K562 (cell line): ENCODE measurements at regions not wholly inside any gene's neighbourhood (a gene's known extent, or its start where the extent isn't known, plus 50 kb on each side); places are given as distances from the start of the nearest gene placed in this dataset.

ENCODE experiments used
- BRD4 ChIP-seq: fragments of 200-600 bp; sonication (generic); IDR thresholded peaks from 2 replicates; pipeline ENCODE4 v1.6.1; 2017; ENCODE audit warnings: inconsistent platforms
- E2F8 ChIP-seq: fragments of 450-650 bp; IDR thresholded peaks from 2 replicates; pipeline ENCODE4 v1.7.1; 2018; ENCODE audit warnings: mild to moderate bottlenecking, low read depth; ENCODE audit not compliant: partially characterized antibody
- ESRRA ChIP-seq: fragments of 450-650 bp; IDR thresholded peaks from 2 replicates; pipeline ENCODE4 v1.6.1; 2014; ENCODE audit warnings: low read depth, mild to moderate bottlenecking, moderate library complexity, borderline replicate concordance
- FOXP1 ChIP-seq: sonication (generic); formaldehyde crosslinking; IDR thresholded peaks from 2 replicates; pipeline ENCODE4 v1.8.0; 2022; ENCODE audit warnings: mild to moderate bottlenecking, missing genetic modification reagents
- MCM5 ChIP-seq: fragments of 450-650 bp; IDR thresholded peaks from 2 replicates; pipeline ENCODE4 v1.6.1; 2016; ENCODE audit warnings: low read depth
- NFIX ChIP-seq: fragments of 250-450 bp; sonication (Bioruptor Pico); IDR thresholded peaks from 2 replicates; pipeline ENCODE4 v1.4.0; 2020; ENCODE audit warnings: low read depth, mild to moderate bottlenecking, moderate library complexity
- NR1H2 ChIP-seq: sonication (generic); formaldehyde crosslinking; IDR thresholded peaks from 2 replicates; pipeline ENCODE4 v1.4.0; 2020; ENCODE audit warnings: mild to moderate bottlenecking, missing genetic modification reagents
- PURB ChIP-seq: sonication (generic); formaldehyde crosslinking; IDR thresholded peaks from 2 replicates; pipeline ENCODE4 v1.9.0; 2021; ENCODE audit warnings: low read depth, mild to moderate bottlenecking, missing genetic modification reagents
- RBM17 ChIP-seq: fragments of 200-400 bp; formaldehyde crosslinking; IDR thresholded peaks from 2 replicates; pipeline ENCODE4 v1.6.1; 2017; ENCODE audit warnings: low read depth, mild to moderate bottlenecking, low read length, borderline replicate concordance
- RREB1 ChIP-seq: fragments of 250-450 bp; sonication (Bioruptor Pico); IDR thresholded peaks from 2 replicates; pipeline ENCODE4 v1.4.0; 2020
- SRSF3 ChIP-seq: fragments of 200-400 bp; formaldehyde crosslinking; IDR thresholded peaks from 2 replicates; pipeline ENCODE4 v1.6.1; 2016; ENCODE audit warnings: mild to moderate bottlenecking, low read length, moderate library complexity; ENCODE audit not compliant: insufficient read depth
- ZNF395 ChIP-seq: fragments of 200-800 bp; sonication (Bioruptor generic); IDR thresholded peaks from 2 replicates; pipeline ENCODE4 v1.6.1; 2017; ENCODE audit warnings: missing genetic modification characterization, missing compliant biosample characterization
- ZNF76 ChIP-seq: fragments of 250-450 bp; sonication (Bioruptor Pico); IDR thresholded peaks from 2 replicates; pipeline ENCODE4 v1.4.0; 2020; ENCODE audit warnings: mild to moderate bottlenecking, moderate library complexity, borderline replicate concordance
- ZNF764 ChIP-seq: fragments of 250-450 bp; sonication (Bioruptor Pico); IDR thresholded peaks from 2 replicates; pipeline ENCODE4 v1.4.0; 2020; ENCODE audit warnings: low read depth, mild to moderate bottlenecking, moderate library complexity

GRCh38 chr2:142339261-142339660 is 208.4 kb upstream of the LRP1B start (continued):
- no peak for TF ChIP-seq RREB1 (CRISPR knock-in tag)
- no peak for TF ChIP-seq NR1H2
- TF ChIP-seq ZNF764 (CRISPR knock-in tag), result no peak
- TF ChIP-seq ZNF76 (CRISPR knock-in tag), result no peak
- no peak for TF ChIP-seq SRSF3
- no peak for TF ChIP-seq RBM17
- no peak for TF ChIP-seq FOXP1
- no peak for TF ChIP-seq E2F8
- TF ChIP-seq PURB (CRISPR knock-in tag), result no peak
- TF ChIP-seq MCM5, result no peak
- no peak for TF ChIP-seq ESRRA
- no peak for TF ChIP-seq NFIX (CRISPR knock-in tag)
- no peak for TF ChIP-seq ZNF395 (CRISPR knock-in tag)
- no peak for TF ChIP-seq BRD4
- TF ChIP-seq, all 486 proteins: peak for 0
